GM12878 (cell line): ENCODE measurements at regions not wholly inside any gene's neighbourhood (a gene's known extent, or its start where the extent isn't known, plus 50 kb on each side); places are given as distances from the start of the nearest gene placed in this dataset.

Experiments used
- ATAC-seq: fragments of 200-7000 bp; cut with Tn5 transposase; 3 replicates; pipeline ENCODE4 v1.9.1; 2020; ENCODE audit warnings: mild to moderate bottlenecking, moderate library complexity
- BruUV-seq: library from RNA; stranded (reverse); fragments of 400-500 nt; replicated peaks from 2 replicates; lab custom pipeline; 2021; lab: Mats Ljungman, UMichigan
- CTCF ChIA-PET: fragments of 300-600 bp; sonication (Branson Sonifier 250); formaldehyde crosslinking; extraction: SDS; loops from one replicate; lab custom pipeline; 2021; ENCODE audit warnings: inconsistent platforms; lab: Yijun Ruan, JAX
- POLR2A ChIA-PET: fragments of 350-600 bp; formaldehyde crosslinking; extraction: SDS; loops from one replicate; lab custom pipeline; 2021; ENCODE audit warnings: inconsistent platforms; lab: Charles Lee
- RAD21 ChIA-PET: fragments of 300-600 bp; sonication (Branson Sonifier 250); formaldehyde crosslinking; loops from one replicate; lab custom pipeline; 2023; ENCODE audit warnings: antibody characterized with exemption; ENCODE audit not compliant: unreplicated experiment; lab: Charles Lee
- SMC1A ChIA-PET: fragments of 300-600 bp; sonication (Branson Sonifier 250); formaldehyde crosslinking; loops from one replicate; lab custom pipeline; 2023; ENCODE audit not compliant: unreplicated experiment, uncharacterized antibody; lab: Charles Lee
- DNase-seq: peaks from one replicate; pipeline ENCODE4 v3.0.0-alpha.2; 2011; ENCODE audit warnings: low read depth, low spot score
- FAIRE-seq: peaks from 3 replicates; lab custom pipeline; 2011; peaks lifted over from hg19 to GRCh38; lab: Jason Lieb, UNC
- H2AFZ ChIP-seq: 2 replicates; pipeline ENCODE4 v1.6.0; 2011; ENCODE audit warnings: low read depth, low read length, control low read depth; ENCODE audit not compliant: control insufficient read depth
- H3K27ac ChIP-seq: 2 replicates; pipeline ENCODE4 v1.5.1; 2011; ENCODE audit warnings: control low read depth; ENCODE audit not compliant: control insufficient read depth, insufficient read depth
- H3K27me3 ChIP-seq, 2 experiments: replicated peaks in 1 of 2; 2 replicates each; pipeline versions ENCODE4 v1.6.0 to v1.6.1; 2011; ENCODE audit warnings: low read length in 1 of 2; ENCODE audit not compliant: control insufficient read depth in 2 of 2, insufficient read depth in 2 of 2
- H3K36me3 ChIP-seq, 2 experiments: 2 replicates each; pipeline ENCODE4 v1.5.1; 2011; ENCODE audit warnings: low read length in 1 of 2; ENCODE audit not compliant: control insufficient read depth in 2 of 2, insufficient read depth in 2 of 2
- H3K4me1 ChIP-seq: 2 replicates; pipeline ENCODE4 v1.6.1; 2011; ENCODE audit warnings: mild to moderate bottlenecking, low read length, moderate library complexity, mixed read lengths; ENCODE audit not compliant: control insufficient read depth, insufficient read depth
- H3K4me2 ChIP-seq: 2 replicates; pipeline ENCODE4 v1.6.0; 2011; ENCODE audit warnings: control low read depth; ENCODE audit not compliant: control insufficient read depth, insufficient read depth
- H3K4me3 ChIP-seq: fragments of 200-600 bp; sonication (generic); 2 replicates; pipeline ENCODE4 v1.5.1; 2016
- H3K79me2 ChIP-seq: 2 replicates; pipeline ENCODE4 v1.6.0; 2011; ENCODE audit warnings: low read length; ENCODE audit not compliant: control insufficient read depth, insufficient read depth
- H3K9ac ChIP-seq: 2 replicates; pipeline ENCODE4 v1.8.0; 2011; ENCODE audit warnings: low read length, control low read depth, mixed read lengths; ENCODE audit not compliant: control insufficient read depth, insufficient read depth
- H3K9me3 ChIP-seq: replicated peaks from 3 replicates; pipeline ENCODE4 v1.5.1; 2011; ENCODE audit warnings: mild to moderate bottlenecking, low read length; ENCODE audit not compliant: control insufficient read depth, insufficient read depth
- H4K20me1 ChIP-seq: 2 replicates; pipeline ENCODE4 v1.6.0; 2011; ENCODE audit not compliant: control insufficient read depth, insufficient read depth
- BHLHE40 ChIP-seq, 2 experiments: fragments of 450-650 bp in 1 of 2; IDR thresholded peaks; 2 replicates each; pipeline ENCODE4 v1.6.1; 2011 to 2017; ENCODE audit warnings: low read depth in 2 of 2, borderline replicate concordance in 1 of 2, improper control_type of control experiment in 1 of 2, low read length in 1 of 2, mild to moderate bottlenecking in 1 of 2
- FOXM1 ChIP-seq: IDR thresholded peaks from 2 replicates; pipeline ENCODE4 v1.6.1; 2012; ENCODE audit warnings: low read depth, mild to moderate bottlenecking, inconsistent platforms, low read length, moderate library complexity
- HDAC2 ChIP-seq: fragments of 200-600 bp; sonication (generic); IDR thresholded peaks from 2 replicates; pipeline ENCODE4 v1.6.1; 2017
- IRF4 ChIP-seq: IDR thresholded peaks from 2 replicates; pipeline ENCODE4 v1.6.1; 2011; ENCODE audit warnings: low read depth, low read length
- JUND ChIP-seq: IDR thresholded peaks from 2 replicates; pipeline ENCODE4 v1.6.1; 2012; ENCODE audit warnings: low read depth, mild to moderate bottlenecking, low read length, improper control_type of control experiment, moderate library complexity
- KLF5 ChIP-seq: fragments of 450-650 bp; IDR thresholded peaks from 2 replicates; pipeline ENCODE4 v1.6.1; 2014; ENCODE audit warnings: mild to moderate bottlenecking; ENCODE audit not compliant: partially characterized antibody
- MXI1 ChIP-seq: fragments of 150-350 bp; IDR thresholded peaks from 2 replicates; pipeline ENCODE4 v1.6.1; 2011; ENCODE audit warnings: low read depth, mild to moderate bottlenecking, inconsistent platforms, low read length, improper control_type of control experiment
- PAX5 ChIP-seq: IDR thresholded peaks from 2 replicates; pipeline ENCODE4 v1.6.1; 2011; ENCODE audit warnings: low read depth, low read length, borderline replicate concordance
- SUZ12 ChIP-seq: fragments of 200-600 bp; sonication (generic); IDR thresholded peaks from one replicate; pipeline ENCODE4 v1.6.1; 2018; ENCODE audit warnings: antibody characterized with exemption, mild to moderate bottlenecking; ENCODE audit not compliant: unreplicated experiment
- TARDBP ChIP-seq: IDR thresholded peaks from 2 replicates; pipeline ENCODE4 v1.6.1; 2016; ENCODE audit warnings: borderline replicate concordance
- TBL1XR1 ChIP-seq: IDR thresholded peaks from 2 replicates; pipeline ENCODE4 v1.6.1; 2012; ENCODE audit warnings: low read depth, low read length, improper control_type of control experiment
- TCF7 ChIP-seq: IDR thresholded peaks from 2 replicates; pipeline ENCODE4 v1.6.1; 2014; ENCODE audit warnings: antibody characterized with exemption, borderline replicate concordance
- ZNF24 ChIP-seq: fragments of 450-650 bp; IDR thresholded peaks from 2 replicates; pipeline ENCODE4 v1.6.1; 2017; ENCODE audit warnings: antibody characterized with exemption, mild to moderate bottlenecking
- WGBS: methylation state at CpG from one replicate; pipeline ENCODE4 v1.1.6; 2016; ENCODE audit warnings: low lambda C conversion rate; ENCODE audit not compliant: insufficient replicate concordance, insufficient coverage; ENCODE audit errors: missing lambda C conversion rate; 5-methylcytosine and 5-hydroxymethylcytosine counted together
- in situ Hi-C: fragments of 300-500 bp; cut with MboI; formaldehyde crosslinking; loops from 9 replicates; pipeline ENCODE4 v1.14.3; 2018; ENCODE audit warnings: mixed read lengths
- intact Hi-C: fragments of 100-400 bp; cut with micrococcal nuclease; formaldehyde crosslinking; loops from one replicate; pipeline ENCODE4 v1.14.2; 2022; ENCODE audit not compliant: unreplicated experiment
- TF ChIP-seq, protein P1 (sequence below): fragments of 450-650 bp; formaldehyde crosslinking; IDR thresholded peaks from 2 replicates; pipeline ENCODE4 v1.4.0; 2020; ENCODE audit warnings: mild to moderate bottlenecking, moderate library complexity
- TF ChIP-seq, protein P2 (sequence below): IDR thresholded peaks from 2 replicates; pipeline ENCODE4 v1.6.1; 2011; ENCODE audit warnings: borderline replicate concordance, low read depth, mild to moderate bottlenecking, moderate library complexity, mixed read lengths, low read length; ENCODE audit not compliant: insufficient read depth; ENCODE audit errors: extremely low read length
- TF ChIP-seq, protein P3 (sequence below): fragments of 450-650 bp; IDR thresholded peaks from 2 replicates; pipeline ENCODE4 v1.6.1; 2017; ENCODE audit warnings: borderline replicate concordance

DNA sequence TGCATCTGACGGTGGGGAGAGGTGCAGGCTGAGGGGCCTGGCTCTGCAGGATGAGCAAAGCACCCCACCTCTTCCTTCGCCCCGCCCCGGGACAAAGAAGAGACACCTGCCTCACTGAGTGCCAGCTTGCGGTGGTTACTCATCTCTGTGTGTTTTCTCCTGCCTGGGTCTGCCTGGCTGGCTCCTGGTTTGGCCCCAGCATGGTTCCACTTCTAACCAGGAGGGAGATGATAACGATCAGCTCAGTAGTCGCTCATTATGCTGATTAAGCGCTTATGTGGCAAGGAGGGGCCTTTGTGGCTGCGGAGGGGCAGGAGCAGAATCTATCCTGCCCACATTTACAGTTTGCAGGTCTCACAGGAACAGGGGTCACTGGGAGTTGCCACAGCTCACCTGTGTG lies 68.7 kb upstream of the EDAR start (continued):
- TF ChIP-seq MXI1: no peak

DNA sequence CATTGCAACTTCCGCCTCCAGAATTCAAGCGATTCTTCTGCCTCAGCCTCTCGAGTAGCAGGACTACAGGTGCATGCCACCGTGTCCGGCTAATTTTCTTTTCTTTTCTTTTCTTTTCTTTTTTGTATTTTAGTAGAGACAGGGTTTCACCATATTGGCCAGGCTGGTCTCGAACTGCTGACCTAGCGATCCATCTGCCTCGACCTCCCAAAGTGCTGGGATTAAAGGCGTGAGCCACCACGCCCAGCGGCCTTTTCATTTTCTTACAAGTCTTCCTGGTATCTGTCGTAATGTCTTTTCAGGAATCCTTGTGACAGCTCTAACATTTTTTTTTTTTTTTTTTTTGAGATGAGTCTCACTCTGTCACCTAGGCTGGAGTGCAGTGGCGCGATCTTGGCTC lies 66.4 kb upstream of the EDAR start:
- Histone ChIP-seq H4K20me1 (no peaks in the 10 kb centered on the region), H3K36me3 (no peaks in the 10 kb centered on the region), H3K4me1 (no peaks in the 10 kb centered on the region), H3K27me3 (peaks cover 0 to 4% of the 10 kb centered on the region in 2 experiments; a peak in 3 of 4 replicates), H3K9me3 (no peaks in the 10 kb centered on the region), H3K4me2 (no peak overlapping the region), H3K27ac (no peak overlapping the region), H3K9ac (no peak overlapping the region), H2AFZ (no peak overlapping the region), H3K4me3 (no peak overlapping the region), H3K79me2 (no peaks in the 10 kb centered on the region)
- in situ Hi-C loops (no loop called here), intact Hi-C loops (no loop called here)
- no peak for ATAC-seq
- CTCF ChIA-PET: no interaction called here
- RAD21 ChIA-PET: no interaction called here
- SMC1A ChIA-PET: interaction anchor here (0.6 to 1.0 kb wide), 2 partner anchors 8 to 150 kb away, joined by 3 to 4 read pairs; no protein-coding TSS in a partner anchor
- 73% methylated on average over 12 of the region's 14 CpGs for WGBS
- DNase-seq: no peak
- no TSS peak for BruUV-seq
- no peak for FAIRE-seq
- POLR2A ChIA-PET: no interaction called here
- TF ChIP-seq JUND: no peak
- TF ChIP-seq TARDBP: no peak
- no peak for TF ChIP-seq PAX5
- no peak for TF ChIP-seq KLF5
- TF ChIP-seq, protein P1, sequence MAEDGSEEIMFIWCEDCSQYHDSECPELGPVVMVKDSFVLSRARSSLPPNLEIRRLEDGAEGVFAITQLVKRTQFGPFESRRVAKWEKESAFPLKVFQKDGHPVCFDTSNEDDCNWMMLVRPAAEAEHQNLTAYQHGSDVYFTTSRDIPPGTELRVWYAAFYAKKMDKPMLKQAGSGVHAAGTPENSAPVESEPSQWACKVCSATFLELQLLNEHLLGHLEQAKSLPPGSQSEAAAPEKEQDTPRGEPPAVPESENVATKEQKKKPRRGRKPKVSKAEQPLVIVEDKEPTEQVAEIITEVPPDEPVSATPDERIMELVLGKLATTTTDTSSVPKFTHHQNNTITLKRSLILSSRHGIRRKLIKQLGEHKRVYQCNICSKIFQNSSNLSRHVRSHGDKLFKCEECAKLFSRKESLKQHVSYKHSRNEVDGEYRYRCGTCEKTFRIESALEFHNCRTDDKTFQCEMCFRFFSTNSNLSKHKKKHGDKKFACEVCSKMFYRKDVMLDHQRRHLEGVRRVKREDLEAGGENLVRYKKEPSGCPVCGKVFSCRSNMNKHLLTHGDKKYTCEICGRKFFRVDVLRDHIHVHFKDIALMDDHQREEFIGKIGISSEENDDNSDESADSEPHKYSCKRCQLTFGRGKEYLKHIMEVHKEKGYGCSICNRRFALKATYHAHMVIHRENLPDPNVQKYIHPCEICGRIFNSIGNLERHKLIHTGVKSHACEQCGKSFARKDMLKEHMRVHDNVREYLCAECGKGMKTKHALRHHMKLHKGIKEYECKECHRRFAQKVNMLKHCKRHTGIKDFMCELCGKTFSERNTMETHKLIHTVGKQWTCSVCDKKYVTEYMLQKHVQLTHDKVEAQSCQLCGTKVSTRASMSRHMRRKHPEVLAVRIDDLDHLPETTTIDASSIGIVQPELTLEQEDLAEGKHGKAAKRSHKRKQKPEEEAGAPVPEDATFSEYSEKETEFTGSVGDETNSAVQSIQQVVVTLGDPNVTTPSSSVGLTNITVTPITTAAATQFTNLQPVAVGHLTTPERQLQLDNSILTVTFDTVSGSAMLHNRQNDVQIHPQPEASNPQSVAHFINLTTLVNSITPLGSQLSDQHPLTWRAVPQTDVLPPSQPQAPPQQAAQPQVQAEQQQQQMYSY (CRISPR knock-in tag): no peak
- TF ChIP-seq, protein P2, sequence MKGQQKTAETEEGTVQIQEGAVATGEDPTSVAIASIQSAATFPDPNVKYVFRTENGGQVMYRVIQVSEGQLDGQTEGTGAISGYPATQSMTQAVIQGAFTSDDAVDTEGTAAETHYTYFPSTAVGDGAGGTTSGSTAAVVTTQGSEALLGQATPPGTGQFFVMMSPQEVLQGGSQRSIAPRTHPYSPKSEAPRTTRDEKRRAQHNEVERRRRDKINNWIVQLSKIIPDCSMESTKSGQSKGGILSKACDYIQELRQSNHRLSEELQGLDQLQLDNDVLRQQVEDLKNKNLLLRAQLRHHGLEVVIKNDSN: no peak
- no peak for TF ChIP-seq SUZ12
- no peak for TF ChIP-seq FOXM1
- no peak for TF ChIP-seq HDAC2
- TF ChIP-seq, protein P3, sequence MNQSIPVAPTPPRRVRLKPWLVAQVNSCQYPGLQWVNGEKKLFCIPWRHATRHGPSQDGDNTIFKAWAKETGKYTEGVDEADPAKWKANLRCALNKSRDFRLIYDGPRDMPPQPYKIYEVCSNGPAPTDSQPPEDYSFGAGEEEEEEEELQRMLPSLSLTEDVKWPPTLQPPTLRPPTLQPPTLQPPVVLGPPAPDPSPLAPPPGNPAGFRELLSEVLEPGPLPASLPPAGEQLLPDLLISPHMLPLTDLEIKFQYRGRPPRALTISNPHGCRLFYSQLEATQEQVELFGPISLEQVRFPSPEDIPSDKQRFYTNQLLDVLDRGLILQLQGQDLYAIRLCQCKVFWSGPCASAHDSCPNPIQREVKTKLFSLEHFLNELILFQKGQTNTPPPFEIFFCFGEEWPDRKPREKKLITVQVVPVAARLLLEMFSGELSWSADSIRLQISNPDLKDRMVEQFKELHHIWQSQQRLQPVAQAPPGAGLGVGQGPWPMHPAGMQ: no peak
- no peak for TF ChIP-seq TCF7
- TF ChIP-seq TBL1XR1: no peak
- TF ChIP-seq BHLHE40 (IDR thresholded peaks at IDR 0.05; ENCODE audit: borderline replicate concordance in 1 of 2, low read depth in 2 of 2, low read length in 1 of 2): no peak
- no peak for TF ChIP-seq ZNF24
- no peak for TF ChIP-seq IRF4
